Ovary (tissue), 7 donors: ENCODE measurements at regions not wholly inside any gene's neighbourhood (a gene's known extent, or its start where the extent isn't known, plus 50 kb on each side); places are given as distances from the start of the nearest gene placed in this dataset.

ENCODE experiments used
- DNase-seq, 5 donors: peaks; one replicate each; pipeline ENCODE4 v3.0.0-alpha.2; 2019 to 2020
- H3K27ac ChIP-seq, 2 donors: fragments of 200-600 bp; one replicate each; pipeline versions ENCODE4 v1.5.1 to v1.8.0; 2019 to 2022
- H3K27me3 ChIP-seq: fragments of 200-600 bp; one replicate; pipeline ENCODE4 v1.8.0; 2022
- H3K36me3 ChIP-seq: fragments of 200-600 bp; sonication (generic); one replicate; pipeline ENCODE4 v1.5.1; 2019
- H3K4me1 ChIP-seq: one replicate; pipeline ENCODE4 v1.8.1; 2013; ENCODE audit warnings: mild to moderate bottlenecking, moderate library complexity; ENCODE audit not compliant: insufficient read depth
- H3K4me3 ChIP-seq: fragments of 200-600 bp; sonication (generic); one replicate; pipeline ENCODE4 v1.5.1; 2017
- H3K9me3 ChIP-seq, 2 donors: fragments of 200-600 bp in 1 of 2; sonication (generic) in 1 of 2; one replicate each; pipeline versions ENCODE4 v1.5.1 to v1.8.1; 2013 to 2019; ENCODE audit warnings: mild to moderate bottlenecking in 1 of 2, moderate library complexity in 1 of 2
- CTCF ChIP-seq, 3 donors: fragments of 450-650 bp in 2 of 3; fragments of 200-600 bp in 1 of 3; IDR thresholded peaks; one replicate each; pipeline versions ENCODE4 v1.5.1 to v1.8.0; 2016 to 2022; ENCODE audit warnings: antibody characterized with exemption in 3 of 3, mild to moderate bottlenecking in 1 of 3
- EP300 ChIP-seq: sonication (generic); formaldehyde crosslinking; IDR thresholded peaks from one replicate; pipeline ENCODE4 v1.6.1; 2017; ENCODE audit warnings: antibody characterized with exemption
- POLR2A ChIP-seq: fragments of 450-650 bp; IDR thresholded peaks from one replicate; pipeline ENCODE4 v1.6.1; 2017; ENCODE audit warnings: antibody characterized with exemption, mild to moderate bottlenecking, moderate library complexity
- WGBS, 3 donors: extraction: QIAGEN DNeasy Blood & Tissue Kit in 1 of 3; methylation state at CpG; one replicate each; pipeline versions ENCODE4 v1.1.5 to v1.1.7; 2013 to 2017; 5-methylcytosine and 5-hydroxymethylcytosine counted together
- intact Hi-C, 4 donors: fragments of 100-400 bp; cut with DNase I; formaldehyde crosslinking; loops; one replicate each; pipeline versions ENCODE4 v1.11.0 to v1.15.1; 2022 to 2023
- donor health status: DM: no; HTN: no; CAD: no; lungs with moderate emphysema.
- donor health status: DM: no; HTN: no; CAD: no.
- donor health status: Bipolar disorder and iron deficiency.
- donor health status: DM: no; HTN: no; CAD: no.
- donor health status: DM: yes; HTN: yes; CAD: no.

- no peak for DNase-seq
- Histone ChIP-seq H3K27me3 (no peaks in the 10 kb centered on the region), H3K4me3 (no peak overlapping the region), H3K9me3 (no peaks in the 10 kb centered on the region), H3K4me1 (no peaks in the 10 kb centered on the region), H3K36me3 (no peaks in the 10 kb centered on the region), H3K27ac (no peak overlapping the region)
- intact Hi-C loops: no loop called here
- no peak for TF ChIP-seq EP300
- TF ChIP-seq CTCF (IDR thresholded peaks at IDR 0.05): no peak
- no peak for TF ChIP-seq POLR2A
- 93 to 99% (median 99%) methylated on average over 2 of the region's 2 CpGs for whole genome bisulfite sequencing, 3 donors
Observed at GRCh38 chr9:109919736-109920408, 139.9 kb downstream of the PALM2AKAP2 start.

GRCh38 chr9:109922617-109923470 is 142.8 kb downstream of the PALM2AKAP2 start:
- TF ChIP-seq POLR2A (no peak), CTCF (IDR thresholded peaks at IDR 0.05) (no peak), EP300 (no peak)
- no peaks in the 10 kb centered on the region for H3K9me3 ChIP-seq
- no peaks in the 10 kb centered on the region for H3K36me3 ChIP-seq
- WGBS, 3 donors: 11 to 15% (median 13%) methylated on average over 2 of the region's 2 CpGs
- no peaks in the 10 kb centered on the region for H3K4me1 ChIP-seq
- H3K27ac ChIP-seq: no peak overlapping the region
- DNase-seq: no peak
- no peak overlapping the region for H3K4me3 ChIP-seq
- intact Hi-C loops: no loop called here
- no peaks in the 10 kb centered on the region for H3K27me3 ChIP-seq

GRCh38 chr9:109923471-109923760 is 143.4 kb downstream of the PALM2AKAP2 start:
- WGBS, 3 donors: 34 to 58% (median 46%) methylated on average over 5 of the region's 5 CpGs
- H3K4me3 ChIP-seq: no peak overlapping the region
- H3K4me1 ChIP-seq: no peaks in the 10 kb centered on the region
- H3K27me3 ChIP-seq: no peaks in the 10 kb centered on the region
- TF ChIP-seq CTCF (IDR thresholded peaks at IDR 0.05) (no peak), POLR2A (no peak), EP300 (no peak)
- intact Hi-C loops: no loop called here
- no peaks in the 10 kb centered on the region for H3K36me3 ChIP-seq
- H3K9me3 ChIP-seq: no peaks in the 10 kb centered on the region
- no peak overlapping the region for H3K27ac ChIP-seq
- no peak for DNase-seq

GRCh38 chr9:109923806-109924205 is 143.8 kb downstream of the PALM2AKAP2 start:
- TF ChIP-seq CTCF (IDR thresholded peaks at IDR 0.05): no peak
- no peak for TF ChIP-seq POLR2A
- no peak for TF ChIP-seq EP300
- DNase-seq: no peak
- intact Hi-C loops: no loop called here
- H3K27ac ChIP-seq: no peak overlapping the region
- H3K4me1 ChIP-seq: no peaks in the 10 kb centered on the region
- no peaks in the 10 kb centered on the region for H3K36me3 ChIP-seq
- no peaks in the 10 kb centered on the region for H3K9me3 ChIP-seq
- 55 to 68% (median 56%) methylated on average over 3 of the region's 3 CpGs for WGBS, 3 donors
- H3K27me3 ChIP-seq: no peaks in the 10 kb centered on the region
- no peak overlapping the region for H3K4me3 ChIP-seq
